ENCODE measurements at regions not wholly inside any gene's neighbourhood (a gene's known extent, or its start where the extent isn't known, plus 50 kb on each side); places are given as distances from the start of the nearest gene placed in this dataset.
"Not testable (repeated sequence)": the region's sequence is repeated elsewhere in the genome, so short reads cannot be mapped to it uniquely, and the experiment has no call there.

GRCh38 chr10:8318429-8318828 is 263.9 kb downstream of the GATA3 start:
- not testable (repeated sequence) for TF ChIP-seq EHMT2 (IDR thresholded peaks at IDR 0.05; ENCODE audit: low read depth); MAX (IDR thresholded peaks at IDR 0.05); RARB (CRISPR knock-in tag; IDR thresholded peaks at IDR 0.05); CTCF (IDR thresholded peaks at IDR 0.05); POLR2A (IDR thresholded peaks at IDR 0.05; ENCODE audit: low read length); ELK1 (IDR thresholded peaks at IDR 0.05; ENCODE audit: low read depth, low read length); PHF8 (IDR thresholded peaks at IDR 0.05; ENCODE audit: borderline replicate concordance, low read depth)
